CD4-positive, alpha-beta T cell (primary cell): ENCODE measurements at regions not wholly inside any gene's neighbourhood (a gene's known extent, or its start where the extent isn't known, plus 50 kb on each side); places are given as distances from the start of the nearest gene placed in this dataset.

Experiments used
- ATAC-seq: fragments of 200-7000 bp; cut with Tn5 transposase; one replicate; pipeline ENCODE4 v1.10.0; 2022; ENCODE audit warnings: mild to moderate bottlenecking; ENCODE audit not compliant: poor library complexity
- CTCF ChIA-PET: fragments of 350-600 bp; sonication (Branson Sonifier 250); formaldehyde crosslinking; loops from one replicate; lab custom pipeline; 2021; ENCODE audit warnings: antibody characterized with exemption, inconsistent platforms; lab: Charles Lee
- POLR2A ChIA-PET: fragments of 350-600 bp; sonication (Branson Sonifier 250); formaldehyde crosslinking; loops from one replicate; lab custom pipeline; 2021; ENCODE audit warnings: antibody characterized with exemption, inconsistent platforms; lab: Charles Lee
- DNase-seq, 14 experiments: peaks; one replicate each; pipeline ENCODE4 v3.0.0-alpha.2; 2013 to 2020; ENCODE audit warnings: mixed read lengths in 2 of 14
- H3K27ac ChIP-seq, 2 donors: one replicate each; pipeline versions ENCODE4 v1.5.1 to v1.7.0; 2013; ENCODE audit warnings: low read length in 2 of 2, low read depth in 1 of 2, mild to moderate bottlenecking in 1 of 2
- H3K27me3 ChIP-seq, 2 experiments: 1 replicate in 1 of 2; 2 replicates in 1 of 2; pipeline versions ENCODE4 v1.6.1 to v1.7.0; 2013; ENCODE audit warnings: low read length in 2 of 2, control low read depth in 1 of 2, mild to moderate bottlenecking in 1 of 2, moderate library complexity in 1 of 2; ENCODE audit not compliant: insufficient read depth in 2 of 2, control insufficient read depth in 1 of 2
- H3K36me3 ChIP-seq: one replicate; pipeline ENCODE4 v1.6.1; 2013; ENCODE audit warnings: low read length, control low read depth; ENCODE audit not compliant: insufficient read depth
- H3K4me1 ChIP-seq: one replicate; pipeline ENCODE4 v1.6.1; 2013; ENCODE audit warnings: low read length, control low read depth; ENCODE audit not compliant: insufficient read depth
- H3K4me3 ChIP-seq: one replicate; pipeline ENCODE4 v1.5.1; 2013; ENCODE audit warnings: mild to moderate bottlenecking, low read length, moderate library complexity
- H3K9me3 ChIP-seq, 2 experiments: 1 replicate in 1 of 2; 2 replicates in 1 of 2; pipeline versions ENCODE4 v1.6.1 to v1.7.0; 2013; ENCODE audit warnings: low read length in 2 of 2, mild to moderate bottlenecking in 2 of 2, control low read depth in 1 of 2, moderate library complexity in 1 of 2; ENCODE audit not compliant: control insufficient read depth in 1 of 2, insufficient read depth in 1 of 2
- H3K27ac Mint-ChIP-seq: one replicate; pipeline ENCODE4 v1.8.0; 2020; ENCODE audit warnings: mixed read lengths
- H3K27me3 Mint-ChIP-seq: one replicate; pipeline ENCODE4 v1.8.0; 2021; ENCODE audit warnings: mixed read lengths
- H3K36me3 Mint-ChIP-seq: one replicate; pipeline ENCODE4 v1.8.0; 2021; ENCODE audit warnings: low read depth, mixed read lengths
- H3K4me1 Mint-ChIP-seq: one replicate; pipeline ENCODE4 v1.8.0; 2021; ENCODE audit warnings: low read depth, mixed read lengths
- H3K4me3 Mint-ChIP-seq: one replicate; pipeline ENCODE4 v1.8.0; 2020; ENCODE audit warnings: mild to moderate bottlenecking, mixed read lengths
- H3K9me3 Mint-ChIP-seq: one replicate; pipeline ENCODE4 v1.8.0; 2020; ENCODE audit warnings: mixed read lengths
- intact Hi-C, 2 experiments: fragments of 100-400 bp; cut with DNase I in 1 of 2; cut with micrococcal nuclease in 1 of 2; formaldehyde crosslinking; loops; one replicate each; pipeline versions ENCODE4 v1.15.1 to v1.9.0; 2023 to 2025; cut with DNase I, micrococcal nuclease
- TF ChIP-seq, protein P1 (sequence below): fragments of 200-600 bp; IDR thresholded peaks from one replicate; pipeline ENCODE4 v1.8.0; 2022; ENCODE audit warnings: antibody characterized with exemption, mild to moderate bottlenecking

DNA sequence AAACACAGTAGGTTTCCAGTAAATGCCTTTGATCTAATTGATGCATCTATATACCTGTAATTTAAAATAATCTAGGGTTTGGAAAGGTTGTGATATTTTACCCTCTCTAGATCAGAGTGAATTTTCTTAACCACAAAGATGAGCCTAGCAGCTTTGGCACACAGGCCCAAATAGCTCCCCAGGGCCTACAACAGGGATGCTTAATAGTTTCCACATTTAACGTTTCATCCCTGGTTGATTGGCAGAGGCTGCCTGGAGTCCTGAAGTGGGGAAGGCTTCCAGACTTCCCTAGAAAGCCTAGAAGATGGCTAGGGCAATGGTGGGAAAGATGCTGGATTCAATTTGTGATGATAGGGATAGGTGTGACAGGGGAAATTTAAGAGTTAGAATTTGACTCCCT, 206.6 kb downstream of the NSG2 start:
- no peaks in the 10 kb centered on the region for H3K4me1 Mint-ChIP-seq
- no peaks in the 10 kb centered on the region for H3K36me3 Mint-ChIP-seq
- CTCF ChIA-PET = no interaction called here

DNA sequence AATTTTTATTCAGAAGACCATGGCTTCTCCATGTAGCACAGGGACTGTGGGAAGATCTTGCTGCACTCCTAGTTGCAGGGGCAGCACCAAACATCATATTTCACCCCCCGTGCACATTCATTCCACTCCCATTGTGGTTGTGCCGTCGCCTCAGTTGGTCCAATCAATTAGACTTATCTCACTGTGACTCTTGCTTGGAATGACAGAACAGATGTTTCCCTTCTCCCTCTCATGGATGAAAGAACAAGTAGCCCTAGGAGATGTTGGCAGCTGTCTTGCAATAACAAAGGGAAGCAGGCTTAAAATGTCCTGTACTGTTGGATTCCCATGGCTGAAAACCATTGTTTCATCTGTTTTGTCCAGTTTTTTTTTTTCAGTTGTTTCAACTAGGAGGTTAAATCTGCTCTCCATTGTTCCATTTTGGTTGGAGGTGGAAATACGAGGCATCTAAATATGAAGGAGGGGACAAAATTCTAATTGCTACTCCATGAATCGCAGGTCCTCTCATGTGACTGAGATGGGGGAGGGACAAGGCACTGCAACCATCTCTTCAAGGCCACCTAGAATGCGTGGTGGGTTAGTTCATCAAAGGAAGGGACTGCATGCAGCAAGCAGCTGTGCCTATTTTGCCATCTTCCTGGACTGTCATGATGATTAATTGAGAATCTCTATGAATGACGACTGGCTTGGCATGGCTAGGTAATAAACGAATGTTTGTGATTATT, 214.4 kb downstream of the NSG2 start:
- H3K27me3 Mint-ChIP-seq = peaks cover 23% of the 10 kb centered on the region
- no peak for ATAC-seq
- H3K4me1 Mint-ChIP-seq = no peaks in the 10 kb centered on the region
- no peak for DNase-seq
- no peak overlapping the region for H3K27ac Mint-ChIP-seq
- intact Hi-C loops = no loop called here
- peaks cover 0 to 3% of the 10 kb centered on the region in 2 experiments for H3K27me3 ChIP-seq
- no peaks in the 10 kb centered on the region for H3K36me3 Mint-ChIP-seq
- ChIA-PET CTCF (no interaction called here), POLR2A (no interaction called here)
- H3K9me3 Mint-ChIP-seq = no peaks in the 10 kb centered on the region
- H3K4me3 Mint-ChIP-seq = no peak overlapping the region
- no peaks in the 10 kb centered on the region for H3K9me3 ChIP-seq
- TF ChIP-seq, protein P1, sequence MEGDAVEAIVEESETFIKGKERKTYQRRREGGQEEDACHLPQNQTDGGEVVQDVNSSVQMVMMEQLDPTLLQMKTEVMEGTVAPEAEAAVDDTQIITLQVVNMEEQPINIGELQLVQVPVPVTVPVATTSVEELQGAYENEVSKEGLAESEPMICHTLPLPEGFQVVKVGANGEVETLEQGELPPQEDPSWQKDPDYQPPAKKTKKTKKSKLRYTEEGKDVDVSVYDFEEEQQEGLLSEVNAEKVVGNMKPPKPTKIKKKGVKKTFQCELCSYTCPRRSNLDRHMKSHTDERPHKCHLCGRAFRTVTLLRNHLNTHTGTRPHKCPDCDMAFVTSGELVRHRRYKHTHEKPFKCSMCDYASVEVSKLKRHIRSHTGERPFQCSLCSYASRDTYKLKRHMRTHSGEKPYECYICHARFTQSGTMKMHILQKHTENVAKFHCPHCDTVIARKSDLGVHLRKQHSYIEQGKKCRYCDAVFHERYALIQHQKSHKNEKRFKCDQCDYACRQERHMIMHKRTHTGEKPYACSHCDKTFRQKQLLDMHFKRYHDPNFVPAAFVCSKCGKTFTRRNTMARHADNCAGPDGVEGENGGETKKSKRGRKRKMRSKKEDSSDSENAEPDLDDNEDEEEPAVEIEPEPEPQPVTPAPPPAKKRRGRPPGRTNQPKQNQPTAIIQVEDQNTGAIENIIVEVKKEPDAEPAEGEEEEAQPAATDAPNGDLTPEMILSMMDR = no peak
- H3K27ac ChIP-seq = no peak overlapping the region
- no peak overlapping the region for H3K4me3 ChIP-seq
- H3K4me1 ChIP-seq = no peaks in the 10 kb centered on the region
- no peaks in the 10 kb centered on the region for H3K36me3 ChIP-seq

More for the DNA sequence above, 206.6 kb downstream of the NSG2 start:
- ATAC-seq (no peak), DNase-seq (no peak)
- H3K27me3 ChIP-seq = no peaks in the 10 kb centered on the region
- Mint-ChIP-seq H3K4me3 (no peak overlapping the region), H3K27me3 (peaks cover 14% of the 10 kb centered on the region), H3K9me3 (no peaks in the 10 kb centered on the region), H3K27ac (no peak overlapping the region)
- H3K27ac ChIP-seq = no peak overlapping the region
- no peak overlapping the region for H3K4me3 ChIP-seq
- POLR2A ChIA-PET = no interaction called here
- intact Hi-C loops = no loop called here
- H3K4me1 ChIP-seq = no peaks in the 10 kb centered on the region
- TF ChIP-seq, protein P1 = no peak
- no peaks in the 10 kb centered on the region for H3K36me3 ChIP-seq
- peaks cover 0 to 3% of the 10 kb centered on the region in 2 experiments for H3K9me3 ChIP-seq

DNA sequence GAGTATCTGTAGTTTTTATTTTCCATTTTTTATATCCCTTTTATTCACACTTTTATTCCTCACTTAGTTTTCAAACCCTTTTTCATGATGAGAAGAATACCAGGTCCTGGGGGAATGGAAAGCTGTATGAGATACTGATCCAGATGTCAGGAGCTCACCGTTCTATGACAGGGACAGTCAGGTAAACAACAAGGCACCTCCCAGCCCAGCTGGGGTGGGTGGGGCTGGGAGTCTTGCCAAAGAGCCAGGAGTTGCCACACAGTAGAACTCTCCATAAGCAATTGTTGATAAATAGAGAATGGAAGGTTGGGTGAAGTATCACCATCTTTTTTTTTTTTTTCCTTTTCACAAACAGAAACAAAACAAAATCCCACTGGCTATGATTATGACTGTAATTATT, 225.8 kb downstream of the NSG2 start:
- no peaks in the 10 kb centered on the region for H3K36me3 ChIP-seq
- H3K4me3 ChIP-seq = no peak overlapping the region
- Mint-ChIP-seq H3K9me3 (peaks cover 7% of the 10 kb centered on the region), H3K27me3 (no peaks in the 10 kb centered on the region), H3K36me3 (no peaks in the 10 kb centered on the region), H3K27ac (no peak overlapping the region), H3K4me1 (no peaks in the 10 kb centered on the region), H3K4me3 (no peak overlapping the region)
- intact Hi-C loops = loop anchor here in 1 of 2 experiments (10.0 kb wide), 1 partner anchor 1267 kb away; no protein-coding TSS in a partner anchor
- no peaks in the 10 kb centered on the region for H3K4me1 ChIP-seq
- DNase-seq (no peak), ATAC-seq (no peak)
- TF ChIP-seq, protein P1 = no peak
- no peak overlapping the region for H3K27ac ChIP-seq
- peaks cover 0 to 6% of the 10 kb centered on the region in 2 experiments for H3K9me3 ChIP-seq
- POLR2A ChIA-PET = no interaction called here
- CTCF ChIA-PET = no interaction called here
- H3K27me3 ChIP-seq = no peaks in the 10 kb centered on the region
